Trophoblast cell (in vitro differentiated cells and primary cell): ENCODE measurements at regions not wholly inside any gene's neighbourhood (a gene's known extent, or its start where the extent isn't known, plus 50 kb on each side); places are given as distances from the start of the nearest gene placed in this dataset.

Experiments
- DNase-seq, 2 donors: peaks; one replicate each; pipeline ENCODE4 v3.0.0-alpha.2; 2016
- H2AFZ ChIP-seq: 2 replicates; pipeline ENCODE4 v1.6.1; 2013; ENCODE audit warnings: low read length, moderate library complexity, mild to moderate bottlenecking; ENCODE audit not compliant: insufficient read depth, poor library complexity
- H2AK5ac ChIP-seq: 2 replicates; pipeline ENCODE4 v1.6.1; 2013; ENCODE audit warnings: mild to moderate bottlenecking, low read length
- H2BK120ac ChIP-seq: 2 replicates; pipeline ENCODE4 v1.6.1; 2013; ENCODE audit warnings: low read length, mild to moderate bottlenecking, moderate library complexity; ENCODE audit not compliant: insufficient read depth, poor library complexity
- H2BK12ac ChIP-seq: 2 replicates; pipeline ENCODE4 v1.6.1; 2013; ENCODE audit warnings: mild to moderate bottlenecking, low read length, moderate library complexity
- H2BK5ac ChIP-seq: 2 replicates; pipeline ENCODE4 v1.6.1; 2013; ENCODE audit warnings: low read length, low read depth, moderate library complexity, mild to moderate bottlenecking; ENCODE audit not compliant: poor library complexity
- H3K14ac ChIP-seq: 2 replicates; pipeline ENCODE4 v1.6.1; 2013; ENCODE audit warnings: mild to moderate bottlenecking, low read length
- H3K18ac ChIP-seq: 2 replicates; pipeline ENCODE4 v1.6.1; 2013; ENCODE audit warnings: mild to moderate bottlenecking, low read length
- H3K23ac ChIP-seq: 2 replicates; pipeline ENCODE4 v1.6.1; 2013; ENCODE audit warnings: low read length
- H3K27ac ChIP-seq: 2 replicates; pipeline ENCODE4 v1.5.1; 2013; ENCODE audit warnings: low read depth, mild to moderate bottlenecking, inconsistent platforms, low read length, moderate library complexity
- H3K27me3 ChIP-seq: 2 replicates; pipeline ENCODE4 v1.6.1; 2013; ENCODE audit warnings: inconsistent platforms, mild to moderate bottlenecking, low read length, moderate library complexity; ENCODE audit not compliant: insufficient read depth
- H3K36me3 ChIP-seq, 2 experiments: 1 replicate in 1 of 2; 2 replicates in 1 of 2; pipeline ENCODE4 v1.6.1; 2013; ENCODE audit warnings: low read length in 2 of 2, mild to moderate bottlenecking in 2 of 2, moderate library complexity in 1 of 2; ENCODE audit not compliant: insufficient read depth in 2 of 2, control insufficient read depth in 1 of 2
- H3K4ac ChIP-seq: 2 replicates; pipeline ENCODE4 v1.6.1; 2013; ENCODE audit warnings: low read depth, mild to moderate bottlenecking, low read length, moderate library complexity
- H3K4me1 ChIP-seq, 2 experiments: 1 replicate in 1 of 2; 2 replicates in 1 of 2; pipeline ENCODE4 v1.6.1; 2013; ENCODE audit warnings: low read length in 2 of 2, mild to moderate bottlenecking in 2 of 2, moderate library complexity in 1 of 2; ENCODE audit not compliant: insufficient read depth in 2 of 2, control insufficient read depth in 1 of 2
- H3K4me2 ChIP-seq: 2 replicates; pipeline ENCODE4 v1.6.1; 2013; ENCODE audit warnings: inconsistent platforms, mild to moderate bottlenecking, low read length, moderate library complexity
- H3K4me3 ChIP-seq: 2 replicates; pipeline ENCODE4 v1.5.1; 2013; ENCODE audit warnings: mild to moderate bottlenecking, low read depth, low read length, inconsistent platforms
- H3K79me1 ChIP-seq: one replicate; pipeline ENCODE4 v1.6.1; 2013; ENCODE audit warnings: low read length
- H3K79me2 ChIP-seq: 2 replicates; pipeline ENCODE4 v1.6.1; 2013; ENCODE audit warnings: low read length, mild to moderate bottlenecking; ENCODE audit not compliant: control insufficient read depth, insufficient read depth, poor library complexity
- H3K9ac ChIP-seq: 2 replicates; pipeline ENCODE4 v1.6.1; 2013; ENCODE audit warnings: mild to moderate bottlenecking, low read length
- H3K9me3 ChIP-seq: 2 replicates; pipeline ENCODE4 v1.6.1; 2013; ENCODE audit warnings: low read depth, mild to moderate bottlenecking, control low read depth, inconsistent platforms, low read length; ENCODE audit not compliant: insufficient read depth
- H4K12ac ChIP-seq: 2 replicates; pipeline ENCODE4 v1.6.1; 2013; ENCODE audit warnings: low read depth, mild to moderate bottlenecking, low read length, moderate library complexity
- H4K8ac ChIP-seq: 2 replicates; pipeline ENCODE4 v1.6.1; 2013; ENCODE audit warnings: low read depth, mild to moderate bottlenecking, low read length, moderate library complexity
- H4K91ac ChIP-seq: one replicate; pipeline ENCODE4 v1.6.1; 2013; ENCODE audit warnings: low read depth, mild to moderate bottlenecking, low read length, moderate library complexity
- WGBS: extraction: QIAGEN DNeasy Blood & Tissue Kit; methylation state at CpG from one replicate; pipeline ENCODE4 v1.1.7; 2013; ENCODE audit warnings: missing lambda C conversion rate; ENCODE audit not compliant: insufficient read length, insufficient coverage; ENCODE audit errors: extremely low coverage; 5-methylcytosine and 5-hydroxymethylcytosine counted together

- Histone ChIP-seq H2AFZ (no peak overlapping the region), H2AK5ac (peak overlapping the region; percentile 49), H3K36me3 (no peaks in the 10 kb centered on the region), H3K4me1 (peaks cover 24 to 32% of the 10 kb centered on the region in 2 experiments), H3K9me3 (no peaks in the 10 kb centered on the region), H3K4me2 (peak overlapping the region; percentile 32), H4K91ac (peak overlapping the region; percentile 91), H3K4ac (peak overlapping the region; percentile 56), H2BK120ac (peak overlapping the region; percentile 95), H4K8ac (peak overlapping the region; percentile 47), H3K18ac (no peak overlapping the region), H3K9ac (no peak overlapping the region), H2BK12ac (no peak overlapping the region), H3K27ac (peak overlapping the region; percentile 91), H3K79me1 (peaks cover 44% of the 10 kb centered on the region), H3K14ac (peak overlapping the region; percentile 78), H3K79me2 (peaks cover 3% of the 10 kb centered on the region), H3K23ac (no peak overlapping the region), H4K12ac (no peak overlapping the region), H2BK5ac (peak overlapping the region; percentile 88), H3K27me3 (no peaks in the 10 kb centered on the region), H3K4me3 (no peak overlapping the region)
- DNase-seq = peak; percentile 85 to 89
- WGBS = no CpG with 5 or more reads among the region's 12 CpGs
These were observed 105.7 kb upstream of the HAND1 start for GRCh38 chr5:154583671-154584177.

GRCh38 chr5:154580422-154580821 is 102.4 kb upstream of the HAND1 start:
- H3K4me2 ChIP-seq = no peak overlapping the region
- H3K79me2 ChIP-seq = peaks cover 2% of the 10 kb centered on the region
- peak overlapping the region; percentile 76 for H3K14ac ChIP-seq
- peaks cover 30 to 41% of the 10 kb centered on the region in 2 experiments for H3K4me1 ChIP-seq
- H2AFZ ChIP-seq = peak overlapping the region; percentile 30
- no CpG with 5 or more reads among the region's 6 CpGs for WGBS
- H3K4ac ChIP-seq = peak overlapping the region; percentile 53
- no peak overlapping the region for H3K4me3 ChIP-seq
- H2BK120ac ChIP-seq = peak overlapping the region; percentile 85
- peaks cover 55% of the 10 kb centered on the region for H3K79me1 ChIP-seq
- peak overlapping the region; percentile 22 for H4K8ac ChIP-seq
- no peaks in the 10 kb centered on the region for H3K36me3 ChIP-seq
- H3K18ac ChIP-seq = peak overlapping the region; percentile 33
- H3K23ac ChIP-seq = no peak overlapping the region
- no peak for DNase-seq
- H3K27me3 ChIP-seq = no peaks in the 10 kb centered on the region
- no peaks in the 10 kb centered on the region for H3K9me3 ChIP-seq
- H4K12ac ChIP-seq = no peak overlapping the region
- peak overlapping the region; percentile 97 for H2BK12ac ChIP-seq
- peak overlapping the region; percentile 57 for H3K27ac ChIP-seq
- H2BK5ac ChIP-seq = peak overlapping the region; percentile 78
- H2AK5ac ChIP-seq = peak overlapping the region; percentile 57
- H4K91ac ChIP-seq = peak overlapping the region; percentile 93
- no peak overlapping the region for H3K9ac ChIP-seq

- H3K79me2 ChIP-seq = peaks cover 2% of the 10 kb centered on the region
- H4K91ac ChIP-seq = peak overlapping the region; percentile 90
- peaks cover 15 to 24% of the 10 kb centered on the region in 2 experiments for H3K4me1 ChIP-seq
- peak overlapping the region; percentile 40 for H3K27ac ChIP-seq
- peak overlapping the region; percentile 84 for H2BK120ac ChIP-seq
- no peak overlapping the region for H3K4me2 ChIP-seq
- H3K36me3 ChIP-seq = no peaks in the 10 kb centered on the region
- H3K9me3 ChIP-seq = no peaks in the 10 kb centered on the region
- DNase-seq = no peak
- H3K27me3 ChIP-seq = no peaks in the 10 kb centered on the region
- no peak overlapping the region for H3K9ac ChIP-seq
- no peak overlapping the region for H3K23ac ChIP-seq
- H2AFZ ChIP-seq = no peak overlapping the region
- H3K18ac ChIP-seq = no peak overlapping the region
- H4K8ac ChIP-seq = no peak overlapping the region
- H4K12ac ChIP-seq = no peak overlapping the region
- H2BK12ac ChIP-seq = peak overlapping the region; percentile 9
- no peak overlapping the region for H3K14ac ChIP-seq
- no CpG with 5 or more reads among the region's 1 CpG for WGBS
- no peak overlapping the region for H2AK5ac ChIP-seq
- peak overlapping the region; percentile 68 for H2BK5ac ChIP-seq
- no peak overlapping the region for H3K4me3 ChIP-seq
- H3K4ac ChIP-seq = no peak overlapping the region
- H3K79me1 ChIP-seq = peaks cover 47% of the 10 kb centered on the region
These were observed 99.4 kb upstream of the HAND1 start for GRCh38 chr5:154577416-154577815.

GRCh38 chr5:154576429-154576806 is 98.4 kb upstream of the HAND1 start:
- H4K91ac ChIP-seq = peak overlapping the region; percentile 94
- peak overlapping the region; percentile 61 for H3K4ac ChIP-seq
- H3K4me2 ChIP-seq = no peak overlapping the region
- H2AK5ac ChIP-seq = peak overlapping the region; percentile 64
- H2BK5ac ChIP-seq = peak overlapping the region; percentile 93
- peaks cover 20 to 25% of the 10 kb centered on the region in 2 experiments for H3K4me1 ChIP-seq
- peak overlapping the region; percentile 72 for H2BK12ac ChIP-seq
- no peaks in the 10 kb centered on the region for H3K36me3 ChIP-seq
- peak overlapping the region; percentile 92 for H3K14ac ChIP-seq
- H4K8ac ChIP-seq = peak overlapping the region; percentile 72
- peak overlapping the region; percentile 76 for H3K27ac ChIP-seq
- H3K9ac ChIP-seq = no peak overlapping the region
- no peak overlapping the region for H3K23ac ChIP-seq
- H3K79me2 ChIP-seq = peaks cover 3% of the 10 kb centered on the region
- no peak overlapping the region for H2AFZ ChIP-seq
- DNase-seq = no peak
- peaks cover 51% of the 10 kb centered on the region for H3K79me1 ChIP-seq
- H3K9me3 ChIP-seq = no peaks in the 10 kb centered on the region
- peak overlapping the region; percentile 78 for H3K18ac ChIP-seq
- peak overlapping the region; percentile 54 for H2BK120ac ChIP-seq
- WGBS = no CpG with 5 or more reads among the region's 9 CpGs
- peak overlapping the region; percentile 11 for H4K12ac ChIP-seq
- no peaks in the 10 kb centered on the region for H3K27me3 ChIP-seq
- H3K4me3 ChIP-seq = no peak overlapping the region
